ENCODE measurements at regions not wholly inside any gene's neighbourhood (a gene's known extent, or its start where the extent isn't known, plus 50 kb on each side); places are given as distances from the start of the nearest gene placed in this dataset.

GRCh38 chr7:81447351-81447952 lies 322.4 kb downstream of the HGF start:
- no peak for TF ChIP-seq POLR2A (IDR thresholded peaks at IDR 0.05)
- TF ChIP-seq CTCF (IDR thresholded peaks at IDR 0.05): peak in 3 of 6 experiments; percentile 49 to 55 (median 52)
